Central memory CD4-positive, alpha-beta T cell (primary cell): ENCODE measurements at regions not wholly inside any gene's neighbourhood (a gene's known extent, or its start where the extent isn't known, plus 50 kb on each side); places are given as distances from the start of the nearest gene placed in this dataset.

Experiments used
- DNase-seq: peaks from one replicate; pipeline ENCODE4 v3.0.0; 2022

DNA sequence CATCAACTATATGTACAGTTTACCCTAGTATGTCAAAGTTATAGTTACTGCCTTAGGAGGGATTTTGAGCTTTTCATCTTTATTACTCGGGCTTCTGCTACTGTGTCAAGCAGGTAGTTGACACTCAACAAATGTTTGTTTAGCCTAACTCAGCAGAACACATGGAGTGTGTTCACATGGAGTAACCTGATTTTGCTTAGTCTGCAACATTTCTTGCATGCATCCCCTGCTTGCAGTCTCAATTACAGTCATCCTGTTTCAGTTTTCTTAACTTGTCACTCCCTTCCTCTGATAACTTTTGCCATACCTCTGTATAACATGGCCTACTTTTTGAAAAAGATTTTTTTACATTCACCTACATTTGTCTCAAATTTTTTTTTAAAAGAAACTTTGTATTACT lies 135.5 kb downstream of the NMUR2 start:
- DNase-seq, result no peak

DNA sequence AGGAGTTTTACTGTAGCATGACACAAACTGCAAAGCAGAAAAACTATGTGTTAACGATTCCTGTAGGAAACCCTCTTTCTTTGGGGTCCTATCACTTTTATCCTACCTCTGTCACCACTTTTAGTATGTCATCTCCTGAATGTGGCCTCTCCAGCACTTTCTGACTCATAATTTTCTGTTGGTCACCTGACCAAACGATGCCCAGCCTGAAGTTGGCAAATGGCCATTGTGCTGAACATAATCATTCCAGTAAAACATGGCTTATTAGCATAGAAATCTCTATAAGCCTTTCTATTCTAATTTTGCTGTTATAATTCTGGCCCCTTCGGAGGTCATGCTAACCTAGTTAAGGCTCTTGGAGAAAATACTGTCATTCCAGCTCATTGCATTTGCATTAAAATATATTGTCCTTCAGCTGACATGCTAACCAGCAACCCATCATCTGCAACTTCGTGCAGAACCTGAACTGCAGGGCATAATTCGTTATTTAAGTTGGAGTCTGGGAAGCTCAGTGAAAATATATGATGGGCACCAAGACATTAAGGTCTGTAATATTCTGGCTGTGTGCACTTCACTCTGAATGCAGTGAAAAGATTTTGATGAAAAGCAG lies 140.3 kb downstream of the NMUR2 start:
- DNase-seq, result no peak

DNA sequence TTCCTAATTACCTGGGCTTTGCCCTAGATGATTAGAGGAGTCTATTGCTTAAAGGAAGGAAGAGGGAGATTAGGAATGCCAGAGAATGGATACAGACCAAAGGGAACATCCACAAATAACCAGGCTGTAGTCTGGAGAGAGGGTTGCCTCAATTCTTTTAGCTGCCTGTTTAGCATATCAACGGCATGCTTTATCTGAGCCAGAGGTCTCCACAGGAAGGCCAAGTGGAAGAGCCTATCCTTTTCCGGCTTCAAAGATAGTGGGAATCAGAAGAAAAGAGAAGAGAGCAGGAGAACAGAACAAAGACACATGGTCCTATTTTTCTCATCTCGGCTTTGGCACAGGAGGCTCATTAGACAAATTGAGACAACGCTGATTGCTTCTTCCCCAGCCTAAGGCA lies 142.4 kb downstream of the NMUR2 start:
- no peak for DNase-seq

DNA sequence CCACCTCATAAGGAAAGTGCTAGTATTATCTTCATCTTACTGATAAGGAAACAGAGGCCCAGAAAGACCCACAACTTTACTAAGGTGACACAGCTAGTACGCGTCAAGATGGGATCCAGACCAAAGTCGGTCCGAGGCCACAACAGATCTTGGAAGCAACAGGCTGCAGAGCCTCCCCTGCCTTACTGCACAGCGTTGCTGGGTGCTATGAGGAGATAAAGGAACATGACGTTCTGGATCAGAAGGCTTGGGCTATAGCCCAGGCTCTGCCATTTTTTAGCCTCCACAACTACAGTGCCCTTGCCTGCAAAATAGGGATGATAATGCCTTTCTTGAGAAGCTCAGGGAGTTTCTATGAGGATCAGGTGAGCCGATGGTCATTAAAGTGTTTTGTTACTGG lies 144.1 kb downstream of the NMUR2 start:
- no peak for DNase-seq

DNA sequence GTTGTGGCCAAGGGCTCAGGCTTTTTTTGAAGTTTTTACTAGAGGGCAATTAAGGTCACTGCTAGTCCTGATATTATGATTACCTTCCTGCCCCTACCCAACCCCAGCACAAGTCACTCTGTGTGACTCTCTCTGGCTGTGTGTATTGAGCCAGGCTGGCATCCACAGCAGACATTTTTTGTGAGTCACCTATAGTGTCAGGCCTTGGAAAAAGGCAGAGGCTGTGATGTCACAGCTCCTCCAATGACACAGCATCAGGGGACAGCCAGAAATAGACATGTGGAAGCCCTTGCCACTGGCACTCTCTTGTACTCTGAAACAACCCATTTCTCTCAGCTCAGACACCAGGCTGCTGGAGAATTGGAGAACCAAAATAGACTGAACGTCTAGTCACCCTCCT lies 145.4 kb downstream of the NMUR2 start:
- DNase-seq, result no peak

DNA sequence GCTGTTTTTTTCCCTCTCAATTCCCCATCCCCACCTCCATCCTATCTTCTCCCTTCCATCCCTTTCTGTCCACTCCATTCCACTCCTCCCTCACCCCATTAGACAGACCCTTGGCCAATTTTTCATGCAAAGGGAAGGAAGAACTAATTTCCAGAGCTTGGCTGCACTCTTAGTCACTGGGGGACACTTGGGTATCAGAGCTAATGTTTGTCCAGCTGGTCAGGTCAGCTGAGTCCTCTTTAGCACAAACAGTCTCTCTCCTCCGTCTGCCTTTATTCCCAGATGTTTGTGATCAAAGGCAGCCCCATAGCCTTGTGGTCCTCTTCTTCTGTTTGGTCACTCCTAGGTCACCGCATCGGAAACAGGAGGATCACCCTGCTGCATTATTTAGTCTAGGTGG lies 148.5 kb downstream of the NMUR2 start:
- DNase-seq, result no peak

DNA sequence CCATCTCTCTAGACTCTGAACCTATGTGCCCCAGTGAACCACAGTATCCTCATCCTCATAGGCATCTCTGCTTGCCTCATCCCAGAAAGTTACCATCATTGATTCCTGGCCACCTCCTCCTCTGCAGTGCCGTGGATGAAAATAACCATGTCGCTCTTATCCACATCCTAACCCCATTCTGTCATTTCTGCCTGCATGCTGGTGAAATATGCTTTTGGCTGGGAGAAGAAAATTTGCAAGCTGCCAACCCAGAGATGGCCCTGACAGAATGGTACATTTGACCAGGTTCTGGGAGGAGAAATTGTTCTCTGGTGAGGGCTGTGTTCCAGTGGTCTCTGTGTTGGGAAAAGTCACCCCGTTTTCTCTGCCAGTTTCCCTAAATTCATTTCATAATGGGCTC lies 149.7 kb downstream of the NMUR2 start:
- DNase-seq, result no peak

GRCh38 chr5:152247850-152248385 lies 157.2 kb downstream of the NMUR2 start:
- DNase-seq, result no peak

DNA sequence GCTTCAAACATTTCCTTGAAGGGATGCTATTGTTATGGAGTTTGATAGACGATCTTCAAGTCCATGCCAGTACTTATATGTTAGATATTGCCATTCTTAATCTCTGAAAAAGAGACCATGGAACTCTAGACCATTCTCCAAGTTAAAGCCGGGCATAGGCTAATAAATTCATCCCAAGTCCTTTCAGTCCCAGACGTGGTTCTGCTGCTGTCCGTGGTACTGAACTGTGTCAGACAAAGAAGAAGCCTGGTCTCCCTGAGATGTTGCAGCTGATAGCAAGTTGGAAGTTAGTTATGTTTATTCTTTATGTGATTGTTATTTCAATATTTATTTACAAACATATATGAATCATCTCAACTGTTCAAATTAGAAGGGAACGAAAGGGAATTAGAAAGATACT lies 158.7 kb downstream of the NMUR2 start:
- no peak for DNase-seq

GRCh38 chr5:152237531-152237930 lies 167.5 kb downstream of the NMUR2 start:
- no peak for DNase-seq

- no peak for DNase-seq
Measured at GRCh38 chr5:152226191-152226590, 178.9 kb downstream of the NMUR2 start.

DNA sequence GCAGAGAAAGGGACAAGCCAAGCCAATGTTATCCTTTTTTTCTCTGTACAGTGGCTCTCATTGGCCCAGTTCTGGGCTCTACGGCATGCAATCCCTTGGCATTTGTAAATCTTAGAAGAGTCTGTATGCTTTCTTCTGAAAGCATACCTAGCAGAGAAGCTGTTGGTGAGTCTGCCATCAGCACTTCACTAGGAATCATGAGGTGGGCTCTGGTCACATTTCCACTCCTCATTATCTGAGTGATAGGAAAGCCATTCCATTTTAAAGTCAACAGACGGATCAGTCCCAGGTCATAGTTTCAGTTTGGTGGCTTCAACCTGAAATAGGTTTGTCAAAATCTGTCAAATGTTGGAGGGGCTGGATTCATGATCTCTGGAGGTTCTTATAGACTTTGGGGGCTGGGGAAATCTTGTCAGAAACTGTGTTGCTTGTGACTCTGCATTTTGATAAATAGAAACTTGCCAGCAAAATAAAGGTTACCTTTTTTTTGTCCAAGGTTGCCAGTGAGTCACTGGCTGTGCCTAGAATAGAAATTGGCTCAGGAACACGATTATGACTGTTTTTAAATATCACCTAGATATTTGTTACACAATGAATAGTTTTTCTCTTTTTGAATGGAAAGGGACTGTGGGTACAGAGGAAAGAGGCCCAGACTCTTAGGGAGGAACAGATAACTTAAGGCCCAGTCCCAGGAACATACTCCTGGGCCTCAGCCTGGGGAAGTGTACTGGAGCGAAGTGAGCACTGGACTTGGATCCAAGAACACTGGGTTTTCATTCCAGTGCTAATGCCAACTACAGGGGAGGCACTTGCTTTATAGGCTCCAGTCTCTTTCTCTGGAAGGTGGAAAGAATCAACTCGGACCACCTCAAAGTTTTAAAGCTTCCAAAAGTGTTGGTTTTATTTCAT lies 183.1 kb downstream of the NMUR2 start:
- DNase-seq, result no peak

GRCh38 chr5:152218694-152219093 lies 186.4 kb downstream of the NMUR2 start:
- no peak for DNase-seq

- no peak for DNase-seq
Measured at GRCh38 chr5:152205804-152206203, 199.3 kb downstream of the NMUR2 start.

DNA sequence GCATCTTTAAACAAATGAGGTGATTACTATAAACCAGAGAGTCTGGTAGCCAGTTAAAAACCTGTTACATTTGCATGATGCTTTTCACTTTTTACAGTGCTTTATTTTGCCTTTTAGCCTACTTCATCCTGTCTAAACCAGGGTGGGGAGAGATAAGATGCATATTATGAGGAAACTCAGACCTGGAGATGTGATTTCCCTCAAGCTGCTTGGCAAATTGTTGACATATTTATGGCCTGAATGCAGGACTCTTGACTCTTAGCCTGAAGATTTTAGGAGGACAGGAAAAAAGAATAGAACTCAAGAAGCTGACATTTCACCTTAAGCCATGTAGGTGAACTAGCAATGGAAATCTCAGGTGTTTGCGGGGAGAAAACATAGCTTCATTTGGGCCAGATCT lies 202.8 kb downstream of the NMUR2 start:
- no peak for DNase-seq

GRCh38 chr5:152193391-152194107 lies 211.5 kb downstream of the NMUR2 start:
- DNase-seq, result no peak

DNA sequence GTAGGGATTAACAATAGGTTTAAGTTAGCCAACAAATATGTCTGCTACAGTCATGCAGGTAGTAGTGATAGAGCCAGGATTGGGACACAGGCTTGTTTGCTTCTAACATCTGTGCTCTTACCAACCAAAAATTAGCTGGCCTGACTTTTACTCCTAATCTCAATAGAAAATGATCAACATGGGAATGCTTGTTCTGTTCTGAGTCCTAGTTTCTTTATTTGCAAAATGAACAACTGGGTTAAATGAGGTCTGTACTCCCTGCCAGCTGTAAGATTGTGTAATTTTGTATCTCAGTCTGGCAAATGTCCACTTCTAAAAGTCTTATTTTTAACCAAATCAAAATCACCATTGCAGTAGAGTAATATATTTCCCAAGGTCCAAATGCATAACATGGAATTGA lies 216.8 kb downstream of the NMUR2 start:
- no peak for DNase-seq

DNA sequence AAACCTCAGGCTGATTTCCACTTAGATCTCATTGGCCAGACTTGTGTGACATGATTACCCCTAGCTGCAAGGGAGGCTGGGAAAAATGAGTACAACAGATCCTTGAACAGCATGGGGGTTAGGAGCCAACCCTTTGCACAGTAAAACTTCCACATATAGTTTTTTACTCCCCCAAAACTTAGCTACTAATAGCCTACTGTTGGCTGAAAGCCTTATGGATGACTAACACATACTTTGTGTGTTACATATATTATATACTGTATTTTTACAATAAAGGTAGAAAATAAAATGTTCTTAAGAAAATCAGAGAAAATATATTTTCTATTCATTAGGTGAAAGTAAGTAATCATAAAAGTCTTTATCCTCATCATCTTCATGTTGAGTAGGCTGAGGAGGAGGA lies 217.4 kb downstream of the NMUR2 start:
- no peak for DNase-seq

- DNase-seq, result no peak
Measured at GRCh38 chr5:152185547-152186245, 219.4 kb downstream of the NMUR2 start.

GRCh38 chr5:152184266-152184665 lies 220.8 kb downstream of the NMUR2 start:
- DNase-seq, result no peak

DNA sequence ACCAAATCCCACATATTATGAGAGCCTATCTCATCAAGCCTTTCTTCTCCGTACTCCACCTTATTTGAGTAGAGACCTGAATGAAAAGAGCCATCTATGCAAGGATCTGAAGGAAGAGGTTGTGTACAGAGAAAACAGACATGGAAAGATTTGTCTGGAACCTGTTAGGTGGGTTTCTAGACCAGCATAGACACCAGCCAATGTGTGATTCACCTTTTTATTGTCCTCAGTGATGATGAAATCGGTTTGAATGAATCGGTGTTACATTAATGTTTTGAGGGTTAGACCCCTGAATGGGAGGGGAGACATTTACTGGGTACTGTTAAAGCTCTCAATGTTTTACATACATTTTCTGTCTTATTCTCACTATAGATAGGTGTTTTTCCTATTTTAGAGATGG lies 223.6 kb downstream of the NMUR2 start:
- DNase-seq, result no peak

GRCh38 chr5:152178350-152178699 lies 226.8 kb downstream of the NMUR2 start:
- DNase-seq, result no peak
